ENCODE measurements at regions not wholly inside any gene's neighbourhood (a gene's known extent, or its start where the extent isn't known, plus 50 kb on each side); places are given as distances from the start of the nearest gene placed in this dataset.

GRCh38 chr3:144073698-144074097 lies 102.1 kb downstream of the DIPK2A start:
- no peak for DNase-seq (ENCODE audit: low read depth)

DNA sequence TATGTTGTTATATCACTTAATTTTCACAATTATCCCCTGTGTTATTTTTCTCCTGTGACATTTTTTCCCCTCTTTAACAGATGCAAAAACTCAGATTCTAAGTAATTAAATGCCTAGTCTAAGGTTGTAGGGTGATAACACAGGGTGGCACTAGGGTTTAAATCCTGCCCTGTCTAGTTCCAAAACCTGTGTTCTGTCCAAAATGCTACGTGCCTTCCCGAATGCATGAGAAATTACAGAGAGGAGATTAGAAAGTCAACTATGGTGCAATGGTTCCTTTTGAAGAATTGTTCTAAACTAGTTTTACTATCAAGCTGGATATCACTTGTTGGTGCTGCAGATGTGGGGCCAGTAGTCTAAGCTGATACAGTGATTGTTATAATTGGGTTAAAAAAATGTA lies 108.0 kb downstream of the DIPK2A start:
- DNase-seq (ENCODE audit: low read depth): no peak

GRCh38 chr3:144084929-144085328 lies 113.3 kb downstream of the DIPK2A start:
- no peak for DNase-seq (ENCODE audit: low read depth)

- DNase-seq (ENCODE audit: low read depth): peak; percentile 11
These were observed 114.3 kb downstream of the DIPK2A start for GRCh38 chr3:144085964-144086363.

GRCh38 chr3:144096016-144096415 lies 124.4 kb downstream of the DIPK2A start:
- no peak for DNase-seq (ENCODE audit: low read depth)

DNA sequence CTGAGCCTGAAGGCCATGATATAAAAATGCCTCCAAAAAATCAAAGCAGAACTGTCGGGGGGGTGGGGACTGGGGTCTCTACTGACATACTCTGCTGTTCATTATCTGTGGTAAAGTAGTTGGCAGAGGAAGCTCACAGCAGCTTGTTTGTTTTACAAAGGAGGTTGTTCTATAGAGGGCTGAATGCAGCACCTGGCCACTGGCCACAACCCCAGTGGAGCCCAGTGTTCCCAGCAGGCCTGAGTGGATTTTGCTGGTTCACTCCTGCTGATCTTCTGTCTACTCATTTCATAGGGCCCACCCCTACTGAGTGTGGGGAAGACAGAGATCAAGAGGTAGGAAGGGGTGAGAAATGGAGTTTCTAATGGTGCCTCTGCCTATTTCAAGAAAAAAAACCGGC lies 125.5 kb downstream of the DIPK2A start:
- no peak for DNase-seq (ENCODE audit: low read depth)

DNA sequence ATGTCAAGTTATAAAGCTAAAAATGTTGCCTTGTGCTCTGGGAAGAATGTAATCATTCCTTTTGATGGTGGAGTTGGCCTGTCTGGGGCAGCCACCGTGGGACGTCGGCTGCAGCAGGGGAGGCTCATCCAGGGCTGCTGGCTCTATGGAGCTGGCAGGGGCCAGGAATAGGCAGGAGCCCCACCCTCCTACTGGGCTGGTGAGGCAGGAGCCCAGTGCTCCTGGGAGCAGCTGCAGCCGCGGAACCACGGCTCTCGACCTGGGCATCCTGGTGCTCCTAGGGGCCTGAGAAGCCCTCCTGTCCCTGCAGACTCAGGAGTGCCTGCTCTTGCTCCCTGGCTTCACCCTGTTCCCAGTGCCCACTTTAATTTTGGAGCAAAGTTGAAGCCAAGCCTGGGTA lies 127.1 kb downstream of the DIPK2A start:
- DNase-seq (ENCODE audit: low read depth): no peak

DNA sequence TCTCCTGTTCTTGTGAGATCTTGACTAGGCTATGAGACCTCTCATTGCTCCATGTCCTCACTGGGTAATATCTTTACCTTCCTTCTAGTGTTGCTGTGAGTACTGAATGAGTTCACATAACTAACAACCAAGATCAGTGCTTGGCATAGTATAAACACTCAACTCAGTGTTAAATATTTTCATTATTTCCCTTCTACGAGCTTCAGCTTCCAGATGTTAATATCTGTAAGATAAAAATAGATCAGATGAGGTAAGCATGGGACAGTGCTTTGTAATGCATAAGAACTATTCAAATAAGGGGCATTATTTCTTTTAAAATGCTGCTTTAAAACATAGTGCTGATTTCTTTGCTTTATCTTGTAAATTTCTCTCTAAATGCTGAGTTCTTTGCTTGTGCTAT lies 130.8 kb downstream of the DIPK2A start:
- DNase-seq (ENCODE audit: low read depth): no peak

- no peak for DNase-seq (ENCODE audit: low read depth)
These were observed 132.6 kb downstream of the DIPK2A start for GRCh38 chr3:144104186-144104585.

DNA sequence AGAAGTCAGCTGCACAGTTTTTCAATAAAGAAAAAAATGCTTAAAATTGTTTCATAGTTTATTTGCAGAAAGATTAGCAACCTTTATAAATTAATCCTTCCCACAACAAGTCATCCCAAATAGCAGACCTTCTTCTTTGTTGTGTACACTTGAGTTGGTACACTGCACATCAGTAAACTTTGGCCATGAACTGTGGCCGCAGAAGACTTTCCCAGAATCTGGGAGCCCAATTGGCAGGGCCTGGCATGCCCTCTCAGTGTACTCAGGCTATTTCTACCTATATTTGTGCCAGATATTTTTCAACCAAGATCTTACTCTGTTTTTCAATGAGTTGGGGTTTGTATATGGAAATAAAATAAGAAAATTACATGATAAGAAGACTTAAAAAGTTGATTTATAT lies 133.1 kb downstream of the DIPK2A start:
- no peak for DNase-seq (ENCODE audit: low read depth)

GRCh38 chr3:144105542-144105941 lies 133.9 kb downstream of the DIPK2A start:
- peak; percentile 9 for DNase-seq (ENCODE audit: low read depth)

GRCh38 chr3:144106970-144107369 lies 135.3 kb downstream of the DIPK2A start:
- peak; percentile 60 for DNase-seq (ENCODE audit: low read depth)

DNA sequence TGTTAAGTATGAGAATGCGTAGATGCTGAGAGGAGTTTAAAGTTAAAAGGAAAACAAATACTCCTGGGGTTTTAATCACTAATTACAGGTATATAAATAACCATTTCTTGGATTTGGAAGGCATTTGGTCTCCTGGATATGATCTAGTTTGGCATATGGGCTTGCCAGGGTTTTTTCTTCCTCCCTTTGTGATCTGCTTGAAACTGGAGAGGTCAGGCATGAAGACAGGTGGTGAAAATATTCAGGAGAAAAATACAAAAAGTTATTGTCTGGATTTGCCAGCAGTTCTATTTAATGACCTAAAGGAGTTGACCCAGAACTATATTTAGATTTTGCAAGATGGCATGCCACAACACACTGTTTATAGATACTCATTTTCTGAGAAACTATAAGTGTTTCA lies 136.3 kb downstream of the DIPK2A start:
- no peak for DNase-seq (ENCODE audit: low read depth)

DNA sequence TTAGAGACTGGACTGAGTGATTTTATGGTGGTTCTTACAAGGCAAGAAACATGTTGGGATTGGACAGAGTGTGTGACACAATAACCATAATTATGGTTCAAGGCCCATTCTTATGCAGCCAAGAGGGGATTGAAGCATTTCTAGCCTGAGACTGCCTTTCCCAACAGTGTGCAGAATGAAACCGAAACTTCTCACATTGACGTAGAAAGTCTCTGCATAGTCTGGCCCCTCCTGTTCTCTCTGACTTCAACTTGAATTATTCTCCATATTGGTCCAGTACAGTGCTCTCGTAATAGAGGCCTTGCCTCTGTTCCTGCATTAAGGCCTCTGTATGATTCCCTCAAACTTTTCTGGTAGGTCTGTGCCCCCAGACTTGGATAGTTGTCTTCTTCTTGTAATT lies 138.3 kb downstream of the DIPK2A start:
- DNase-seq (ENCODE audit: low read depth): no peak

GRCh38 chr3:144112036-144112435 lies 140.4 kb downstream of the DIPK2A start:
- no peak for DNase-seq (ENCODE audit: low read depth)

GRCh38 chr3:144112437-144112836 lies 140.8 kb downstream of the DIPK2A start:
- DNase-seq (ENCODE audit: low read depth): no peak

DNA sequence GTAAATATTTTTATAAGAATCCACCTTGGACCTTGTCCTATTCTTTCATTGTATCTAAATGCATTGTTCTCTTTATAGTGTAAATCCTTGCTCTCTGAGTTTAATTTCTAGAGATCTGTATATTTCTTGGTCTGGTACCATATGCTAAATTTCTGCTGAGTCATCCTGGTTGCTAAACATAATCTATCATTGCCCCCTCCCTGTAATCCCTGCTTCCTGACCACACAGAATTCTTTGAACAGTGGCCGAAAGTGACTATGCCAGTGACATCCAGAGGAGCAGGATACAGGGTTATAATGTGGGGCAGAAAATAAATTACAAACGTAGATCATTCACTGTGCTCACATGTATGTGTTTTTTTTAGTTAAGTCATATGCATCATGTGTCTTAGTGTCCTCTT lies 143.1 kb downstream of the DIPK2A start:
- peak; percentile 13 for DNase-seq (ENCODE audit: low read depth)

- no peak for DNase-seq (ENCODE audit: low read depth)
These were observed 148.0 kb downstream of the DIPK2A start for GRCh38 chr3:144119633-144120032.

GRCh38 chr3:144121661-144122060 lies 150.0 kb downstream of the DIPK2A start:
- no peak for DNase-seq (ENCODE audit: low read depth)

- peak; percentile 64 for DNase-seq (ENCODE audit: low read depth)
These were observed 155.4 kb downstream of the DIPK2A start for GRCh38 chr3:144127014-144127413.

- DNase-seq (ENCODE audit: low read depth): no peak
These were observed 156.1 kb downstream of the DIPK2A start for GRCh38 chr3:144127700-144128099.

DNA sequence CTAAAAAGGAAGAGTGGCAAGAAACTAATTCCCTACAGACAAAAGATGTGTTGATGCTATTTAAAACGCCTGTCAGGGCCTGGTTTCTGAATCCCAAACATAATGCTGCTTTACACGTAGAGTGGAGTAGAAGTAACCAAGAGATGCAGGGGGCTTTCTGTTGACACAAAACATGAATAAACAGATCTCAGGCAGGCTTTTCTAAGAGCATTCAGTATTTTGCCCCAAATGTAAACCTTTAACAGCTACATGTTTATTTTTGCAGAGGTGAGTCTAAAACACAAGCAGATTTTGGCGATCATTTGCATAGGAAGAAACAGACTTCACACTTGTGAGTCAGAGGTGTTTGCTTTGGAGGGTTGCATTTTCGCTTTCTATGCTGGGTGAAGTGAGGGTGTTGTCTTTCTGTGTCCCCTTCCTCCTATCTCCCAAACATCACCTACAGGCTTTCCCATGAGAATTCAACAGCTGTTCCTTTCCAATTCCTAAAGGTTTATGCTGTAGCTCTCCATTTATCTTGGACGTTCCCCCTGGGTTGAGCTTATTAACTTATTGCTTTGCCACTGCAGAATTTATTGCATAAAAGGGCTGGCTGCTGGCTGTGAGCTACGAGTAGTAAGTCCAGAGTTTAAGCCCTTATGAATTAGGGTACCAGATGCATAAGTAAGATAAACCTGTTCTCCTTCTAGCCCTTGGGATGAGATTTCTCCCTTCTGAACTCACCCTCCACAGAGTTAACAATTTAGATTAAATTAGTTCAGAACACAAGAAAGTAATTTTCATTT lies 156.7 kb downstream of the DIPK2A start:
- no peak for DNase-seq (ENCODE audit: low read depth)

- DNase-seq (ENCODE audit: low read depth): no peak
These were observed 158.1 kb downstream of the DIPK2A start for GRCh38 chr3:144129536-144130214.

DNA sequence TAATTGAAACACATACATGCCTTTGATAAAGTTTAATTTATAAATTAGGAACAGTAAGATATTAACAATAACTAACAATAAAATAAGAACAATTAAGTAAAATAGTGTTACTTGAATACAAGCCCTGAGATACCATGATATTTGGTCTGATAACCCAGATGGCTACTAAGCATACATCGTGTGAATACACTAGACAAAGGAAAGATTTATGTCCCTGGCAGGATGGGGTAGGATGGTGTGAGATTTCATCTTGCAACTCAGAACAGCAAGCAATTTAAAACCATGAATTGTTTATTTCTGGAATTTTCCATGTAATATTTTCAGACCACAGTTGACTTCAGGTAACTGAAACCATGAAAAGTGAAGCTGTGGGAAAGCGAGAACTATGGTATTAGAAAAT lies 169.5 kb downstream of the DIPK2A start:
- DNase-seq (ENCODE audit: low read depth): peak; percentile 16
